ENCODE measurements at regions not wholly inside any gene's neighbourhood (a gene's known extent, or its start where the extent isn't known, plus 50 kb on each side); places are given as distances from the start of the nearest gene placed in this dataset.

GRCh38 chr10:30770229-30770628 is 140.7 kb upstream of the LYZL2 start:
- 4% methylated on average over 2 of the region's 2 CpGs for WGBS (ENCODE audit: low lambda C conversion rate)
- in situ Hi-C loops (cut with HindIII; ENCODE audit: extremely low pct_ligation_motif_present, low pct_unique_long_range_greater_than_20kb): no loop called here
- TF ChIP-seq SMAD9 (CRISPR knock-in tag; IDR thresholded peaks at IDR 0.05) (no peak), GMEB1 (CRISPR knock-in tag; IDR thresholded peaks at IDR 0.05; ENCODE audit: borderline replicate concordance) (no peak), KMT2A (CRISPR knock-in tag; IDR thresholded peaks at IDR 0.05) (no peak), SMAD1 (CRISPR knock-in tag; IDR thresholded peaks at IDR 0.05; ENCODE audit: borderline replicate concordance, low read depth) (no peak), MIER2 (CRISPR knock-in tag; IDR thresholded peaks at IDR 0.05) (no peak), ATF4 (CRISPR knock-in tag; IDR thresholded peaks at IDR 0.05) (no peak), KDM1A (CRISPR knock-in tag; IDR thresholded peaks at IDR 0.05) (no peak), REPIN1 (CRISPR knock-in tag; IDR thresholded peaks at IDR 0.05; ENCODE audit: borderline replicate concordance, low read depth) (no peak), ZSCAN25 (CRISPR knock-in tag; IDR thresholded peaks at IDR 0.05) (no peak), ZNF12 (CRISPR knock-in tag; IDR thresholded peaks at IDR 0.05) (no peak), ZNF672 (CRISPR knock-in tag; IDR thresholded peaks at IDR 0.05) (no peak)
- TF ChIP-seq, protein P1, sequence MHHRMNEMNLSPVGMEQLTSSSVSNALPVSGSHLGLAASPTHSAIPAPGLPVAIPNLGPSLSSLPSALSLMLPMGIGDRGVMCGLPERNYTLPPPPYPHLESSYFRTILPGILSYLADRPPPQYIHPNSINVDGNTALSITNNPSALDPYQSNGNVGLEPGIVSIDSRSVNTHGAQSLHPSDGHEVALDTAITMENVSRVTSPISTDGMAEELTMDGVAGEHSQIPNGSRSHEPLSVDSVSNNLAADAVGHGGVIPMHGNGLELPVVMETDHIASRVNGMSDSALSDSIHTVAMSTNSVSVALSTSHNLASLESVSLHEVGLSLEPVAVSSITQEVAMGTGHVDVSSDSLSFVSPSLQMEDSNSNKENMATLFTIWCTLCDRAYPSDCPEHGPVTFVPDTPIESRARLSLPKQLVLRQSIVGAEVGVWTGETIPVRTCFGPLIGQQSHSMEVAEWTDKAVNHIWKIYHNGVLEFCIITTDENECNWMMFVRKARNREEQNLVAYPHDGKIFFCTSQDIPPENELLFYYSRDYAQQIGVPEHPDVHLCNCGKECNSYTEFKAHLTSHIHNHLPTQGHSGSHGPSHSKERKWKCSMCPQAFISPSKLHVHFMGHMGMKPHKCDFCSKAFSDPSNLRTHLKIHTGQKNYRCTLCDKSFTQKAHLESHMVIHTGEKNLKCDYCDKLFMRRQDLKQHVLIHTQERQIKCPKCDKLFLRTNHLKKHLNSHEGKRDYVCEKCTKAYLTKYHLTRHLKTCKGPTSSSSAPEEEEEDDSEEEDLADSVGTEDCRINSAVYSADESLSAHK (CRISPR knock-in tag; IDR thresholded peaks at IDR 0.05; ENCODE audit: borderline replicate concordance): no peak
- TF ChIP-seq, protein P2, sequence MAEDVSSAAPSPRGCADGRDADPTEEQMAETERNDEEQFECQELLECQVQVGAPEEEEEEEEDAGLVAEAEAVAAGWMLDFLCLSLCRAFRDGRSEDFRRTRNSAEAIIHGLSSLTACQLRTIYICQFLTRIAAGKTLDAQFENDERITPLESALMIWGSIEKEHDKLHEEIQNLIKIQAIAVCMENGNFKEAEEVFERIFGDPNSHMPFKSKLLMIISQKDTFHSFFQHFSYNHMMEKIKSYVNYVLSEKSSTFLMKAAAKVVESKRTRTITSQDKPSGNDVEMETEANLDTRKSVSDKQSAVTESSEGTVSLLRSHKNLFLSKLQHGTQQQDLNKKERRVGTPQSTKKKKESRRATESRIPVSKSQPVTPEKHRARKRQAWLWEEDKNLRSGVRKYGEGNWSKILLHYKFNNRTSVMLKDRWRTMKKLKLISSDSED (CRISPR knock-in tag; IDR thresholded peaks at IDR 0.05): no peak
- TF ChIP-seq, protein P3, sequence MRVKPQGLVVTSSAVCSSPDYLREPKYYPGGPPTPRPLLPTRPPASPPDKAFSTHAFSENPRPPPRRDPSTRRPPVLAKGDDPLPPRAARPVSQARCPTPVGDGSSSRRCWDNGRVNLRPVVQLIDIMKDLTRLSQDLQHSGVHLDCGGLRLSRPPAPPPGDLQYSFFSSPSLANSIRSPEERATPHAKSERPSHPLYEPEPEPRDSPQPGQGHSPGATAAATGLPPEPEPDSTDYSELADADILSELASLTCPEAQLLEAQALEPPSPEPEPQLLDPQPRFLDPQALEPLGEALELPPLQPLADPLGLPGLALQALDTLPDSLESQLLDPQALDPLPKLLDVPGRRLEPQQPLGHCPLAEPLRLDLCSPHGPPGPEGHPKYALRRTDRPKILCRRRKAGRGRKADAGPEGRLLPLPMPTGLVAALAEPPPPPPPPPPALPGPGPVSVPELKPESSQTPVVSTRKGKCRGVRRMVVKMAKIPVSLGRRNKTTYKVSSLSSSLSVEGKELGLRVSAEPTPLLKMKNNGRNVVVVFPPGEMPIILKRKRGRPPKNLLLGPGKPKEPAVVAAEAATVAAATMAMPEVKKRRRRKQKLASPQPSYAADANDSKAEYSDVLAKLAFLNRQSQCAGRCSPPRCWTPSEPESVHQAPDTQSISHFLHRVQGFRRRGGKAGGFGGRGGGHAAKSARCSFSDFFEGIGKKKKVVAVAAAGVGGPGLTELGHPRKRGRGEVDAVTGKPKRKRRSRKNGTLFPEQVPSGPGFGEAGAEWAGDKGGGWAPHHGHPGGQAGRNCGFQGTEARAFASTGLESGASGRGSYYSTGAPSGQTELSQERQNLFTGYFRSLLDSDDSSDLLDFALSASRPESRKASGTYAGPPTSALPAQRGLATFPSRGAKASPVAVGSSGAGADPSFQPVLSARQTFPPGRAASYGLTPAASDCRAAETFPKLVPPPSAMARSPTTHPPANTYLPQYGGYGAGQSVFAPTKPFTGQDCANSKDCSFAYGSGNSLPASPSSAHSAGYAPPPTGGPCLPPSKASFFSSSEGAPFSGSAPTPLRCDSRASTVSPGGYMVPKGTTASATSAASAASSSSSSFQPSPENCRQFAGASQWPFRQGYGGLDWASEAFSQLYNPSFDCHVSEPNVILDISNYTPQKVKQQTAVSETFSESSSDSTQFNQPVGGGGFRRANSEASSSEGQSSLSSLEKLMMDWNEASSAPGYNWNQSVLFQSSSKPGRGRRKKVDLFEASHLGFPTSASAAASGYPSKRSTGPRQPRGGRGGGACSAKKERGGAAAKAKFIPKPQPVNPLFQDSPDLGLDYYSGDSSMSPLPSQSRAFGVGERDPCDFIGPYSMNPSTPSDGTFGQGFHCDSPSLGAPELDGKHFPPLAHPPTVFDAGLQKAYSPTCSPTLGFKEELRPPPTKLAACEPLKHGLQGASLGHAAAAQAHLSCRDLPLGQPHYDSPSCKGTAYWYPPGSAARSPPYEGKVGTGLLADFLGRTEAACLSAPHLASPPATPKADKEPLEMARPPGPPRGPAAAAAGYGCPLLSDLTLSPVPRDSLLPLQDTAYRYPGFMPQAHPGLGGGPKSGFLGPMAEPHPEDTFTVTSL (CRISPR knock-in tag; IDR thresholded peaks at IDR 0.05; ENCODE audit: borderline replicate concordance): no peak

More at GRCh38 chr10:30770229-30770628, 140.7 kb upstream of the LYZL2 start:
- BruUV-seq (replicated peaks): no TSS peak
- H3K27ac ChIP-seq (ENCODE audit: extremely low read length, insufficient read depth, low read length): no peak overlapping the region
- no peak for ATAC-seq
- H3K9me3 ChIP-seq (ENCODE audit: low read length): peaks cover 21% of the 10 kb centered on the region
- peaks cover 1 to 35% of the 10 kb centered on the region in 2 experiments; a peak in 4 of 5 replicates for H3K27me3 ChIP-seq (ENCODE audit: control insufficient read depth in 1 of 2, insufficient read depth in 2 of 2, low read length in 2 of 2)
- H3K79me2 ChIP-seq (ENCODE audit: insufficient read depth, low read length): no peaks in the 10 kb centered on the region
- intact Hi-C loops (cut with micrococcal nuclease; ENCODE audit: unreplicated experiment): no loop called here
- H3K4me3 ChIP-seq (replicated peaks in 1 of 3; ENCODE audit: insufficient read depth in 1 of 3, low read depth in 2 of 3, low read length in 3 of 3): no peak overlapping the region
- CTCF ChIA-PET (ENCODE audit: low intra/inter-chr PET ratio, low total read pairs): no interaction called here
- POLR2A ChIA-PET: no interaction called here
- no peaks in the 10 kb centered on the region for H4K20me1 ChIP-seq (ENCODE audit: insufficient read depth, low read length)
- DNase-seq (ENCODE audit: low spot score): no peak
- H3K9ac ChIP-seq (ENCODE audit: insufficient read depth, low read depth, low read length): no peak overlapping the region
- H2AFZ ChIP-seq (ENCODE audit: low read length): no peak overlapping the region
- FAIRE-seq: no peak
- H3K36me3 ChIP-seq (replicated peaks in 1 of 2; ENCODE audit: control insufficient read depth in 1 of 2, insufficient read depth in 2 of 2, low read length in 2 of 2): no peaks in the 10 kb centered on the region
- H3K4me2 ChIP-seq (ENCODE audit: low read depth, low read length): no peak overlapping the region
- H3K4me1 ChIP-seq (ENCODE audit: insufficient read depth, low read length): no peaks in the 10 kb centered on the region

Data from HepG2 (cell line).